ENCODE measurements at regions not wholly inside any gene's neighbourhood (a gene's known extent, or its start where the extent isn't known, plus 50 kb on each side); places are given as distances from the start of the nearest gene placed in this dataset.

GRCh38 chr11:69348414-69349235 is 54.7 kb downstream of the MYEOV start:
- no peak for DNase-seq

GRCh38 chr11:69350040-69350439 is 56.1 kb downstream of the MYEOV start:
- DNase-seq, result no peak

- DNase-seq, result no peak
These were observed 56.6 kb downstream of the MYEOV start for GRCh38 chr11:69350596-69350995.

DNA sequence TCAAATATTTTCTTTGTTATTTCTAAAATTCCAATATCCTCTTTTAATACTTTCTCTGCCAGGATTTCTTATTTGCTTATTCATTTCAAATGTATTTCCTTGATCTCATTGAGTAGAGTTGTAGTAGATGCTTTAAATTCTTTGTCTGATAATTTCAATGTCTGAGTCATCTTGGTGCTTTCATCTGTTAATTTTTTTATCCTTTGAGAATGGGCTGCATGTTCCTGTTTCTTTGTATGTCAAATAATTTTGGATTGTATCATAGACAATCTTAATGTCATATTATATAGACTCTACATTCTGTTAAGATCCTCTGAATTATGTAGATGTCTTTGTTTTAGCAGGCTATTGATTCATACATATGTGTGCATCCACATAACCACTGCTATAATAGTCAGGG is 57.5 kb downstream of the MYEOV start:
- DNase-seq, result peak; percentile 93

GRCh38 chr11:69352166-69352565 is 58.2 kb downstream of the MYEOV start:
- DNase-seq, result peak; percentile 32

DNA sequence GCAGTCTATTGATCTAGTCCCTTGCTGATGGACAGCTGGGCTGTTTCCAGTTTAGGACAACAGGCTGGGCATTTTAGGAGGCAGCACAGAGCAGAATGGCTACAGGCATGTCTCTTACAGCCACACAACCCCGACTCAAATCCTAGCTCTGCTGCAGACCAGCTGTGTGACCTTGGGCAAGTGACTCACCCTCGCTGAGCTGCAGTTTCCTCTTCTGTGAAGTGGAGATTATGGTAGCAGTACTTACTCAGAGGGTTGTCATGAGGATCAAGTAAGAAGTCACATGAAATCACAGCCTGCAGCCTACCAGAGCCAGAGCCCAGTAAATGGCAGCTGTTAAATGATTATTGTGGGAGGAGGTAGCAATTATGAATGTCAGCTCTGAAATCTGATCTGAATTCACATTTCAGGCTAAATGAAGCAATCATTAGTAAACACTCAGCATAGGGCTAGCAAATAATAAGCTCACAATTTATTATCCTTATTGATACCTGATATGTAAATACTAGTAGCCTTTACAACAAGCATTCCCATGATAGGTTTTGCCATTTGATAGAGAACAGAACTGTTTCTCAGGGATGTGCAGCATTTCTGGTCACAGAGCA is 58.9 kb downstream of the MYEOV start:
- DNase-seq, result peak; percentile 92

DNA sequence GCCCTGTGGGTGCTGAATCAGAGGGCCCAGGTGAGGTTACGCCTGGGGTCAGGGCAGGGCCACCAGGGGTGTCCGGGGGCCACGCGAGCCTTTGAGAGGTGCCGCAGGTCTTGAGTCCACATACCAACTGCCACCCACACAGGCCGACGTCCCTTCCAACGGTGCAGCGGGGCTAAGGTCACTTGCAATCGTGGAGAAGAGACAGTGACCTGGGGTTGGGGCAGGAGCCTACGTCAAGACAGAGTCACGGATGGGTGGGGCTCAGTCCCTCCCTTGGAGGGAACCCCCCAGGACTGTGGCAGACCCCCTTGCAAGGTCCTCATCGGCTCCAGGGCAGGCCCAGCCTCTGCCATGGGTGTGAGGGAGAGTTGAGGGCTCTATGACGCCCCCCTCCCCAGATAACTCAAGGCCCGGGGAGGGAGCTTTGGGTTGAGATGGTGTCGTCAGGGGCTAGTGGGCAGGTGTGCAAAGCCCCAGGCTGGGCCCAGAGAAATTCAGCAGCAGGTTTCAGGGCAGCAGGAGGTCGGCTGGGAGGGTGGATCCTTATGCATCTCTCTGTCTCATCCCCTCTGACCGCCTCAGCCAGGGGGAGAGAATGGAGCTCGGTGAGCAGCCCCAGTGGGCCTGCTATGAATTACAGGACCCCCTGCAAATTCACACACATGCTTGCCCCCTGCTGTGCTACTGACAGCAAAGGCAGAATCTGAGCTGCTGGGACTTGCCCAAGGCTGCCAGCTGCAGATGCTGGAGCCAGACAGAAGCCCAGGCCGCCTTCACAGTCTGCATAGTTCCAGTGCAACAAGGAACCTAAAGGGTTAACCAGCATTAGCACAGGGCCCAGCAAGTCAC is 60.0 kb downstream of the MYEOV start:
- DNase-seq, result peak; percentile 67

DNA sequence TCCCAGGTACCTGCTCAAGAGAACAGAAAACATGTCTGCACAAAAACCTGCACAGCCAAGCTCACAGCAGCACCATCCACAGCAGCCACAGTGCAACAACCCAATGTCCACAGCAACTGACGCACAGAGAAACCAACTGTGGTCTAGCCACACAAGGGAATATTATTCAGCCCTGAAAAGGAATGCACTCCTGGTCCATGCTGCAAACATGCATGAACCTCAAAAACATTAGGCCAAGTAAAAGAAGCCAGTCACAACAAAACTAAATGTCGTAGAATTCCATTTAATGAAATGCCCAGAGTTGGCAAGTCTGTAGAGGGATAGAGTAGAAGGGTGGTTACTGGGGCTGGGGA is 60.6 kb downstream of the MYEOV start:
- no peak for DNase-seq

DNA sequence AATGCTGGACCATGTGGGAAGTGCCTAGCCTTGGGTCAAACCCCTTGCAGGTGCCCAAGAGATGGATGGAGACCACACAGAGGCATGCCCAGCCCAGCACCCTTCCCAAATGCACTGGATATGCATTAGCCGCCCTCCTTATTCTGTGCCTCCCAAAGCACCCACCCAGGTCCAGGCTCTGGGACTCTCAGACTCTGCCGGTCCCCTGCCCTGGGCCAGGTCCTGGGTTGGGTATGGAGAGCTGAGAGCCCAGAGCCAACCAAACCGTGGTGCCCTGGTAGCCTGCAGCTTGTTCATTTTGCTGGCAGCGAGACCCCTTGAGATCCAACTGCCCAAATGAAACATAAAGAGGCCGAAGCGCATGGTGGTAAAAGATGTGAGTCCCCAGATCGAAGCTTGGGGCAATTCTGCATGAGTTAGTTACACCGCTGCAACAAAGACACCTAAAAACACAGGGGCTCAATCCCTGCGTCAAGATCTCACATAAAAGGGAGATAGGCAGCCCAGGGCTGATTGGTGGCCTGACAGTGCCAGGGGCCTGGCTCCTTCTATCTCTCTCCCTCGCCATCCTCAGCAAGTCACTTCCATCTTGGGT is 61.5 kb downstream of the MYEOV start:
- DNase-seq, result no peak

GRCh38 chr11:69355959-69356702 is 62.2 kb downstream of the MYEOV start:
- no peak for DNase-seq

GRCh38 chr11:69356703-69357457 is 62.9 kb downstream of the MYEOV start:
- DNase-seq, result no peak

GRCh38 chr11:69357458-69358397 is 63.8 kb downstream of the MYEOV start:
- DNase-seq, result no peak

- no peak for DNase-seq
These were observed 64.6 kb downstream of the MYEOV start for GRCh38 chr11:69358398-69359020.

- DNase-seq, result no peak
These were observed 66.0 kb downstream of the MYEOV start for GRCh38 chr11:69359735-69360480.

- DNase-seq, result no peak
These were observed 66.7 kb downstream of the MYEOV start for GRCh38 chr11:69360606-69361005.

DNA sequence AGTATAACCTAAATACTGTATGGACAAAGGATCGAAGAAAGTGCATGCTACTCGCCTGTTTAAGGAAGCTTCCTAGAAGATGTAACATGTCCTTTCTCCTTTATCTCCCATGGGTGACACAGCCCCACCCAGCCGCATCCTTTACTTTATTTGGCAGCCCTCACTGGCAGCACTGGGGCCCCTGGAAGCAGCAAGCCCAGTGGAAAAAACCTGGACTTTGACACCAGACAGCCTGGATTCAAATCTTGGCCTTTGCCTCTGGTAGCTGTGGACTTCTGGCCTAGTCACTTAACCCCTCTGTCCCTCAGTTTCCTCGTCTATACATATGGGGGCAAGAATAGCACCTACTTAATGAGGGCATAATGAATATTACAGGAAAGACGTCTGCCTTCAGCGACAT is 67.1 kb downstream of the MYEOV start:
- DNase-seq, result no peak

DNA sequence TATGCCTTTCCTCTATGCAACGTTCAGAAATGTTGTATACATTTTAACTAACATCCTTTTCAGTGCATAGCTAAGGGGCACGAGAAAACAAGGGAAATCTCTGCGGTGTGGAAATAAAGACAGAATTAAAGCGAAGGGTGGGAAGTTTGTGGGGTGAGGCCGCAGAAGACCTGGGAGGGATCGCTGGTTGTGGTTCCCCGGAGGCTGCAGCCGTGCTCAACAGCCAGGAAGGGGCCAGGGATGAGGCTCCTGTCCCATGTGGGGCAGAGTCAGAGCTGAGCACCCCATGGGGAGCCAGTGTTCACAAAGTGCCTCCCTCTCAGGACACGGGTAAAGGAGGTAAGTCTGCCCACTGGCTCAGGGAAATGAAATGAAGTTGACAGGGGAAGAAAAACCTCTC is 67.5 kb downstream of the MYEOV start:
- no peak for DNase-seq

- no peak for DNase-seq
These were observed 68.4 kb downstream of the MYEOV start for GRCh38 chr11:69362315-69362714.

GRCh38 chr11:69364921-69365320 is 71.0 kb downstream of the MYEOV start:
- DNase-seq, result peak; percentile 59

Data from fibroblast of skin of back (primary cell).